Stimulated activated CD4-positive, alpha-beta T cell treated with anti-CD3 and anti-CD28 coated beads, Interleukin-1b, Interleukin-23, amount 100 ng/mL, for 24 hours (primary cell): ENCODE measurements at regions not wholly inside any gene's neighbourhood (a gene's known extent, or its start where the extent isn't known, plus 50 kb on each side); places are given as distances from the start of the nearest gene placed in this dataset.
"Not testable (repeated sequence)": the region's sequence is repeated elsewhere in the genome, so short reads cannot be mapped to it uniquely, and the experiment has no call there.

Source experiments
- DNase-seq, 4 experiments: peaks; one replicate each; pipeline ENCODE4 v3.0.0-alpha.2; 2020; ENCODE audit warnings: low read depth in 4 of 4, low spot score in 1 of 4

DNA sequence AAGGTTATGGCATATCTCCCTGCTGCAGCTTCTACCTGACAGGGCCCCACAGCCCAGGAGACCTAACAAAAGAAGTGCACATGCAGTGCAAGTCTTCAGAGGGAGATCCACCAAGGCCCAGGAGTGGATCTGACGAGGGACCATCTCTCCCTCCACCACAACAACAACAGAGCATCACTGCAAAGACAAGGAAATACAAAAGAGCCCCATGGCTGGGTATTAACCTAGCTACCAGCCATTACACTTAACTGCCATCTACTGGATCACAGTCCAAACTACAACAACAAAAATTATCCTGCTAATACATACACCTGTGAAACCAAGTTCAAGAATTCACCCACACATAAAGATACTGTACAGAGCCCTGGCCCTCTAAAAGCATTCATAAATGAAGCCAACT, 280.2 kb upstream of the SLC7A11 start:
- DNase-seq, result no peak

DNA sequence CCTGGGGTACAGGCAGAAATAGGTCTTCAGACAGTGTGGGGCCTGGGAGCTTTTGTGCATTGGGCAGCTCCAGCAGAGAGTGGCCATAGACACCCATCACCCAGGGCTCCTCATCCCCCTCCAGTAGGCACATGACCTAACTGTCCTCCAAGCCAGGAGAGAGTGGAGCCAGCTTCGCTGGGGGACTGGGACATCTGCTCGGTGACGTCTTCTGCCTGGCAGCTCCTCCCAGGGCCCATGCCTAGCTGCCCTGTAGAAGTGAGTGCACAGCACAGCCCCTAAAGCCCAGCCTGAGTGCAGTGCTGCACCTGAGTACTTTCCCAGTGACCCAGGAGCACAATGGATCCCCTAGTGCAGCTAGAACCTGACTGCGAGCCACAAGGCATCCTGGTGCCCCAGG, 279.7 kb upstream of the SLC7A11 start:
- DNase-seq, result no peak

DNA sequence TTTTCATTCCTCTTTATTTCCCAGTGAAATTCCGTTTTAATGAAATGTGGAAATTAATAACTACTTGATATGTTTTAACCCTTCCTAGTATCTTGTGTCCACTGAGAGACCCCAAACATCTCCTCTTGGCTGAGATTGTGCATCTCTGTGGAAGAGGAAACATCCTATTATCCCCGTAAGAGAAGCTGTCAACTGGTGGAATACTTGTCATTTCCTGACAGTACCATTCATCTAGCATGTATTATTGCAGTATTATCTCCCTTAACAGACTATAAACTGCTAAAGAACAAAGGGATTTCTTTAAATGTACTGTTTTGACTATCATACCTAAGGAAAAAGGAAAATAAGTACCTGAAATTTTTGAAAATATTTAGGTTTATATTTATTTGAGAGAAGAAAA, 277.3 kb upstream of the SLC7A11 start:
- no peak for DNase-seq

DNA sequence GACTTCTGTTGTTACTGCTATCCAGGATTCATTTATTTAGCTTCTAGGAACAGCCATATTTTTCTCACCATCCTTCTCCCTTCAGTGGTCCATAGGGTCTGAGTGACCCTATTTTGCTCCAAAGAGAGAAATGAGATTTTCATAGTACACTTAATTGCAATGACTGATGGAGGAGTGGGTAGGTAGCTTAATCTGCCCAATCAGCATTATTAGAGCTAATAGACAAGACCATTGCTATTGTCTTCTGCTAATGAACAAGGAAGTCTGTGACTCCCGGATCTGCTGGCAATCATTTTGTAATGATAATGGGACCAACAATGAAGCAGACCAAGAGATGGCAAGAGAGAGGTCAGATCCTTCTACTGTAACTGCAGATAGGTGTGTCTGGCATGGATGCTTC, 271.4 kb upstream of the SLC7A11 start:
- no peak for DNase-seq

DNA sequence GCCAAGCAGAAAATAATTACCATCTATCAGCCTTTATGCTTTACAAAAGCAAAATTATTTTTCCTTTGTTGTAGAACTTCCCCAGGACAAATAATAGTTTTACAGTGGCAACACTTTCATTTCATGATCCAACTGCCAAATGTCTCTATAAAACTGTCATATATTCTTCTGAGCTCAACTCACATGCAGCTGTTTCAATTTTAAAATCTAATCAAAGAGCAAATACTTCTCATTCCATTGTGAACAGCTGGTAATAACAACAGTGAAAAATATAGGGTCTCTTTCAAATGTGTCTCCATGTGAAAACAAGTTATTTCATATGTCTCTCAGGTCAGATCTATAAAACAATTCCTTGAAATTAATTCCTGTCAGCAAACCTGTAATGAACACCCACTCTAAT, 270.6 kb upstream of the SLC7A11 start:
- no peak for DNase-seq

DNA sequence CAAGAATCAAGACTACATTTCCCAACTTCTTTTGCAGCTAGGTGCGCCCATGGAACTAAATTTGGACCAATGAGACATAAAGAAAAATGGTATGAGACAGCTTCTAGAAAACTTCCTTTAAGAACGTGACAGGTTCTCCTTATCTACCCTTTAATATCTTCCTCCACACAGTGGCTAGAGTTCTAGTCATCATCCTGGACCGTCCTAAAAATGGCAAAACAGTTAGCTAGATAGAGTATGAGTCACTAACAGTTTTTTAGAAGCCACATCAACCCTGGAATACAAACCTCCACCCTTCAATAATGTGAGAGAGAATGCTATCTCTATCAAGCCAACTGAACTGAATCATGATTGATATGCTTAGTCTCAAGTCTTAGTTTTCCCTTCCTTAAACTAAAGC, 267.9 kb upstream of the SLC7A11 start:
- no peak for DNase-seq

DNA sequence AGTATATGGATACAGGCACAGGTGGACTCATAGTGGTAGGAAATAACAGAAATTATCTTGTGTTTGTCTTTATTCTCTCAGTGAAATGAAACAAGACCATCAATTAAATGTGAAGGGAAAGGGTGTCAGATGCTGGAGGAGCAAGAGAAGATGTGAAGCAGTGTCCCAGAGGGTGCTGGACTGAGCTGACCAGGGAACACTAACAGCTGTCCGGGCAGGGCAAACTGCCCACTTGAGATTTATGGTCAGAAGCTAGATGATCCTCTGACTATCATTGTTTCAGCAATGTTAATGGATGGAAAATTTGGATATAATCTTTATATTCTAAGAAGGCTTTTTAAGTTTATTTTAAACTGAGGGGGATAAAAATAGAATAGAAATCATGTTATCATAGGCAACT, 267.2 kb upstream of the SLC7A11 start:
- DNase-seq, result no peak

DNA sequence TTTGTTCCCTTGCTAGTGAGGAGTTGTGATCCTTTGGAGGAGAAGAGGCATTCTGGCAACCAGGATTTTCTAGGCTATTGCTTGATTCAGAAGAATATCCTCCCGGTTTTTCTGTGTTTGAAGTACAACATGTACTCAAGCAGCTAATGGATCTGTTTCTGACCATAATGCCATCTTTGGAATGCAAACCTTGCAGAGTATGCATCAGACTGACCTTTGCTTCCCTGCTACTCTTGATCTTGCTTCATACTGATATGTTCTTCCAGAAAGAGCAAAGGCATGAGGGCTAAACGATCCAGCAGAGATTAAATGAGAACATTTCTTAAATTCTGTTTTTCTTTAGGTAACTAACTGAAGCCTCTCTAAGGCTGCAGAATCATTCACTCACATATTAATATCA, 265.4 kb upstream of the SLC7A11 start:
- DNase-seq, result no peak

DNA sequence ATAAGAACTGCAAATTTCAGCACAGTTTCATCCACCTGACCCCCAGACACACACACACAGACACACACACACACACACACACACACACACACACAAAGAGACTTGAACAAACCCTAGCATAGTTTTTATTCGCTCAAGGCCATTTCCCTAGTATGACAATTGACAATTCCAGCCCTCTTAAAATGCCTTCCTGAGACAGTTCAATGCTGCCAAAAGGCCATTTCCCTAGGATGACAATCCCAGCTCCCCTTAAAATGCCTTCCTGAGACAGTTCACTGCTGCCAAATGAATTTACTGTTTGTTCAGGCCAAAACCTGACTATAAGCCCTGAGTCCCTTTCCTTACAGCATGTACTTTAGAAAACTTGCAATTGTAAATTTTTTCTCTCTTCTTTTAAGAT, 259.5 kb upstream of the SLC7A11 start:
- no peak for DNase-seq

DNA sequence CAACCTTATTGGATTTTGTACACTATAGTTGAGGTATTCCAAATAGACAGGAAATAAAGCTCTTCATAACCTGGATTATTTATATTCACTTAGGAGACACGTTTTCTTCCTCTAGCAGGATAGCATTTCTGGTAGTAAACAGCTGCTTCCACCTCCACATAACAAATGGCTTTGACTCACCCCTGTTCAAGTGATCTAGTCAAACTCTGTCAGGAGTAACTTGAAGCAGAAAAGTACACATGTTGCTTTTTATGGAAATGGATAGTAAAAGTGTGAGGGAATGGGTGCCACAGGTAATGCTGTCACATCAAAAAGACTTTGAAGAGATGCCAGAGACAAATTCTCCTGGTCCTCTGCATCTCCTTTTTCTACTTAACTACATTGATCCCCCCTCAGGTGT, 258.7 kb upstream of the SLC7A11 start:
- DNase-seq, result no peak

DNA sequence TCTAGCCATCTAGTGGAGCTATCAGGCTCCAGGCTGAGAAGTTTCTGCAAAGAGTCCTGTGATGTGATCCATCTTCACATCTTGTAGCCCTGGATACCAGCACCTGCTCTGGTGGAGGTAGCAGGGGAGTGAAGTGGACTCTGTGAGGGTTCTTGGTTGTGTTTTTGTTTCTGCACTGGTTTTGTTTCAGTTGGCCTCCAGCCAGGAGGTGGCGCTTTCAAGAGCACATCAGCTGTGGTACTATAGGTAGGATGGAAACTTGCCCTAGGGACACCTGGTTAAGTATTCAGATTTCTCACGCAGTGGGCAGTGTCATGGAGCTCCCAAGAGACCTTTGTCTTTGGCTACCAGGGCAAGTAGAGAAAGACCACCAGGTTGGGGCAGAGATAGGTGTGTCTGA, 257.5 kb upstream of the SLC7A11 start:
- no peak for DNase-seq

DNA sequence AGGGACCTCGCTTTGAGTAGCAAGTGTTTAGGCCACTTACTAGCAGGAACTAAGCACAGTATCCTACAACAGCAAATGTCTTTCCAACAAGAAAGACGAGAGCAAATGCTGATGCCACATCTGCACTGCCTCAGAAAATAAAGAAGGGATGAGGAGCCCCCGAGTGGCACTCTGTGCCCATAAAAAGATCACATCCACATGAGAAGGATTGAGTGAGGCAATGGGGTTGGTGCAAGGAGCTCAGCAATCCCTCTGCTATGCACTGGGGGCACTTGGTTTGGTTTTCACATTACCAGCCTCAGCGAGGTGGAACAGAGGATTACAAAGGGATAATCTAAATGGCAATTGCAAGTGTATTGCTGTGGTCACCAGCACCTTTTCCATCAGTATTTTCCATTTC, 252.8 kb upstream of the SLC7A11 start:
- no peak for DNase-seq

DNA sequence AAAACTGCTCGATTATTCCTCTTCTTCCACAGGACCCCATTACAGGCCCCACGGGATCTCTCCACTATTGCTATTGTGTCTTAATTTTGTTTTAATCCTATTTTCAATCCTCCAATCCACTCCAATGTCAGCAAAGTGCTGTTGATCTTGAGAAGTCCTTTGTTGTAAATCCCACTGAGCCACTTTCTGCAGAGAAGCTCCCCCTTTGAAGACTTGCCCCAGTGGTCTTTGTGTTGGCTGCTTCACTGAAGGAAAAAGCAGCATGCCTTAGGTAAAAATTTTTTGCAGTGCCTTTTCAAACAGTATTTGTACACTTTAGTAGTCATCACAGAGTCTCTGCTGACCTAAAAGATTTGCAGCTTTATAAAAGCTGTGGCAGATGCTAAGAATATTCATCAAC, 252.0 kb upstream of the SLC7A11 start:
- no peak for DNase-seq

DNA sequence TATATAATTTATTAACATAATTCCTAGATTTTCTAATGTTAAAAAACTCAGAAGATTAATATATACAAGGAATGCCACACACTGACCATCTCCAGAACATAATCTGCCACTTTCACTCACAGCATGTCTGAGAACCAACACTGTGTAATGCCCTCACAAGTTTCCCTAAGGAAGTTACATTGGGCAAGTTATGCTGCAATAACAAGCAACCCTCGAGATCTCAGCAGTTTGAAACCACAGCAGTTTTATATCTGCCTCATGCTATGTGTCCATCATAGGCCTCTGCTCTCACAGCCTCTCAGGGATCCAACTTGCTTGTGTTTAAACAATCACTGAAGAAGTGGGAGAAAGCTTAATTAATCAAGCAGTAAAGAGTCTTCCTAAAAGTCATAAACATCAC, 250.0 kb upstream of the SLC7A11 start:
- no peak for DNase-seq

DNA sequence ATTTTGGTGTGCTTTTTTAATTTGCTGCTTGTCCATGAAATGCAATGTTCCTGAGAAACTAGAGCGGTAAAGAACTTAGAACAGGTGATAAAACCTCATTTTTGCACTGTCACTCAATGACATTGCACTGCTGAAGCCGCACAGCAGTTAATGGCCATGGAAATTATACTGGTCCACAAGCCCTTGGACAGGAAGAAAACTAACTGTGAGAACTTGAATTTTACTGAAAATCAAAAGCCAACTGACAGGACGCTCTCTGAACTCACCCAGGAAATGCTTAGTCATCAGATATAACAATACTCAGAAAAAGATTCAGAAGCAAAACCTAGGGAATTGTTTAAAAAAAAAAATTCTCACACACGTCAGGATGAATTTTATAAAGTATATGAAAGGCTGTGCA, 246.4 kb upstream of the SLC7A11 start:
- no peak for DNase-seq

DNA sequence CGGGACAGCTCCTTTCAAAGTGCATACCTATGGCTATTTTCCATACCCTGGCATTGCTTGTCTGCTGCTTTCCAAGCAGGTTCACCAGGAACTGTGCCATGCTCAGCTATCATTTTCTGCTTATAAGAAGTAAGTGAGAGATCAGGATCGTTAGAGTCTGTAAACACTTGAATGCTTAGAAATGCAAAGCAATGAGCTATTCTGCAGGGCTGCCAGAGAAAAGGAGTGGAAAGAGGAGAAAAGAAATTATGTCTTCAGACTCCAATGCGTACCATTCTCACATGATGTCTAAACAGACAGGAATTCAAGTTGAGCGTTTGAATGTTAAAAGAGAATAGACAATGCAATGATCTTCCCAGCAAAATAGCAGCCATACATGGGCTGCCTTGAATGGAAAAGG, 245.5 kb upstream of the SLC7A11 start:
- no peak for DNase-seq

DNA sequence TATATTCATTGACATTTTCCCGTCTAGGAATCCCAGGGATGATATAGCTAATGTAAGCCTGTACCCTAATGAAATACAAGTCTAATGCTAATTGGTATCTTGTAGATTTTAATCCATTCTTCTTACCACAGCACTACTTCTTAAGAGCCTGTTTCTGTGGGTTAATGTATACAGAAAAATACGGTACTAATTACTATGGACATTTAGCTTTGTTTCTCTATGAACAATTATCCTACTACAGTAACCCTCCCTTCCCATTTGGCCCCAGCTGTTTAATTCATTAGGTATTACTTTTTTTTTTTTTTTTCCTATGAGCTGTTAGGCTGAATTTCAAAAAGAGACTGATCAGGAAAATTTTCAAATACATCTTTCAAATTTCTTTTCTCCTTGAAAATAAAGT, 245.1 kb upstream of the SLC7A11 start:
- DNase-seq, result no peak

DNA sequence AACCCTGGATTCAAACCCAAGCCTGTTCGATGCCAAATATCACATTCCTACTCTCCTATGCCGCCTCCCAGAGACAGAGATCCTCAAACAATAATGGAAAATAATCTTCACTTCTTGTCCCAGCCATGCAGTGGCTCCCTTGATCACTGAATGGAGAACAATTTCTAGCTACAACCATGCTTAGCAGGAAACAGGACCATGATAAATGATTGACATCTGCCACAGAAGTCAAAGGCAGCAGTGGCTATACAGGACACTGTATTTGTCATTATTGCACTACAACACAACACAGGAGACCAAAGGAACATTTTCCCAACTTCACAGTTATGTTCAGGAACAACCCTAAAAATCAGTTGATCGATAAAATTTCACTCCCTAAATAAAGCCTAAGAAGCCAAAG, 243.3 kb upstream of the SLC7A11 start:
- no peak for DNase-seq

DNA sequence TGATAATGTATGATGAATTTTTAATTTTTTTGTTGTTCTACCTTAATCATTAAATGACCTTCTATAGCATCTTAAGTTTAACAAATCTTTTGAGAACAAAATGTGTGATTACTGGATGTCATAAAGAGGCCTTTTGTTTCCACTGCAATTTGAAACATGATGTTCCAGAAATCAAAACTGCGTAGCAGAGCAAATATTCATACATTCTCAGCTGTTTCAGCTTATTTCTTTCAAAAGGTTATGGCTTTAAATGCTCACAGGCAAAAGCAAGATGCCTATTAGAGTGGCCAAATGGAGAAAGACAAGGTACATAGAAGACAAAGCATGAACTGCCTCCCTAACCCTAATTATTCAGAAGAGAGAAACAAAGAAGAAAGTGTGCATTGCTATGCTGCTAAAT, 233.0 kb upstream of the SLC7A11 start:
- no peak for DNase-seq

DNA sequence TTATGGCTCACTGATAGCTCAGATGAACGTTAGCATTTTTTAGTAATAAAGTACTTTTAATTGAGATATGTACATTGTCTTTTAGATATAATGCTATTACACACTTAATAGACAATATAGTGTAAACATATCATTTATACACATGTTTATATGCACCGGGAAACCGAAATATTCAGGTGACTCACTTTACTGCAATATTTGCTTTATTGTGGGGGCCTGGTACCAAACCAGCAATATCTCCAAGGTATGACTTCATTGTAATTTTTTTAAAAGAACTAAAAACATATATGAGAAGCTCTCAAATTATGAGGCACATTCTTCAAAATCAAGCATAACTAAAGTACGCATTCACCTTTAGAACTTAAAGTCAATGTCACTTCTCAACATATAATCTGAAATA, 231.2 kb upstream of the SLC7A11 start:
- DNase-seq, result no peak

DNA sequence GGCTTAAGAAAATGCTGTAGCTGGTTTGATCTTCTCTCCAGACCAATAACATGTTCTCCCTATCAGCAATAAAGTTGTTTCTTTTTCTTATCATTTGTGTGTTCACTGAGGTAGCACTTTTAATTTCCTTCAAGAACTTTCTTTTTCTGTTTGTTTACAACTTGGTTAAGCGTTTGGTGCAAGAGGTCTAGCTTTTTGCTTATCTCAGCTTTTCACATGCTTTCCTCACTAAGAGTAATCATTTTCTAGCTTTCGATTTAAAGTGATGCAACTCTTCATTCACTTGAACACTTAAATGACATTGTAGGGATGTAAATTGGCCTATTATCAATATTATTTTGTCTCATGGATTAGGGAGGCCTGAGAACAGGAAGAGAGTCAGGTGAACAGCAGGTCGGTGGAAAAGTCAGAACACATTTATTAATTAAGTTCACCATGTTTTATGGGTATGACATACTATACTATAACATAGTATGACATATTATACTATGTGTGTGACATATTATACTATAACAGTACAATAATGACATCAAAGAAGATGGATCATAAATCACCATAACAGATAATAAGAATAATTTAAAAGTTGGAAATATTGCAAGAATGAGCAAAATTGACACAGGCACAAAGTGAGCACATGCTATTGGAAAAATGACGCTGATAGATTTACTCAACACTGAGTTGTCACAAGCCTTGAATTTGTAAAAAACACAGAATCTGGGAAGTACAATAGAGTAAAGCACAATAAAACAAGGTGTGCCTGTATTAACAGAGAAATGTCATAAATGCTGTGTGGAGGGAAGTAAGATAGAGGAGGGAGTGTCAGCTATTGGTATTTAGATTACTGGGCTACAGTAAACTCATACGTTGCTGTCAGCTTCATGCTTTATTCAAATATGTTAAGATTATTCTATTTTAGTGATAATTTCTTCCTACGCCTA, 218.6 kb upstream of the SLC7A11 start:
- DNase-seq, result no peak

DNA sequence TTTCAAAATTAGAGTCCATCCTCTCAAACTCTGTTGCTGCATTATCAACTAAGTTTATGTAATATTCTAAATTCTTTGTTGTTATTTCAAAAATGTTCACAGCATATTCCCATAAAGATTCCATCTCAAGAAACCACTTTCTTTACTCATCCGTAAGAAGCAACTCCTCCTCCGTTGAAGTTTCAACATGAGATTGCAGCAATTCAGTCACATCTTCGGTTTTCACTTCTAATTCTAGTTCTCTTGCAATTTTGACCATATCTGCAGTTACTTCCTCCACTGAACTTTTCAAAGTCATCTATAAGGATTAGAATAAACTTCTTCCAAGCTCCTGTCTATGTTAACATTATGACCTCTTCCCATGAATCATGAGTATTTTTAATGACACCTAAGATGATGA, 216.6 kb upstream of the SLC7A11 start:
- DNase-seq, result no peak

DNA sequence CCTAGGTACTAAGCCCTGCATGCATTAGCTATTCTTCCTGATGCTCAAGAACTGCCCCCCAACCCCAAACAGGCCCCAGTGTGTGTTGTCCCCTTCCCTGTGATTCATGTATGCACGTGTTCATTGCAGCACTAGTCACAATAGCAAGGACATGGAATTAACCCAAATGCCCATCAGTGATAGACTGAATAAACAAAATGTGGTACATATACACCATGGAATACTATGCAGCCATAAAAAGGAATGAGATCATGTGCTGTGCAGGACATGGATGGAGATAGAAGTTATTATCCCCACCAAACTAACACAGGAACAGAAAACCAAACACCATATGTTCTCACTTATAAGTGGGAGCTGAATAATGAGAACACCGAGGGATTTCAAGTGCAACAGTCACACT, 214.2 kb upstream of the SLC7A11 start:
- DNase-seq, result not testable (repeated sequence)
